ENCODE measurements at regions not wholly inside any gene's neighbourhood (a gene's known extent, or its start where the extent isn't known, plus 50 kb on each side); places are given as distances from the start of the nearest gene placed in this dataset.

DNA sequence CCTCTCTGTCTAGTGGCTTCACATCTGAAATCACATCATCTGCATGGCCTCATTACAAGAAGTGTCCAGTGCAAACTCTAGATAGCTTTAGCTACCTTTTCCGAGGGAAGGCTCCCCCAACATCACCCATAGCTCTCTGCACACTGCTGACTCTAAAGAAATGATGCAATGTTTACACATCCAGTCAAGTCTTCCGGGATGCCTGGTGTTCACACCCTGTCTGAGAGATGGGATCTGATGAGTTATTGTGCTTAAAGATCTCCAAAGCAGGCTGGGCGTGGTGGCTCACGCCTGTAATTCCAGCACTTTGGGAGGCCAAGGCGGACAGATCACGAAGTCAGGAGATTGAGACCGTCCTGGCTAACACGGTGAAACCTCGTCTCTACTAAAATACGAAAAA is 404.6 kb upstream of the IRAK1BP1 start:
- DNase-seq (ENCODE audit: extremely low read depth in 1 of 4, low spot score in 3 of 4), result no peak
- intact Hi-C loops (cut with micrococcal nuclease), result no loop called here
- no TSS peak for BruUV-seq (replicated peaks)

More for the DNA sequence above, 404.6 kb upstream of the IRAK1BP1 start:
- no peak overlapping the region for H3K4me3 ChIP-seq
- no peaks in the 10 kb centered on the region for H3K9me3 ChIP-seq (replicated peaks; ENCODE audit: control insufficient read depth, insufficient read depth, low read depth, low read length)
- POLR2A ChIA-PET, result no interaction called here
- CTCF ChIA-PET (ENCODE audit: low intra/inter-chr PET ratio), result no interaction called here
- no peak overlapping the region for H2AFZ ChIP-seq (ENCODE audit: low read depth, low read length)
- H3K4me2 ChIP-seq (ENCODE audit: insufficient read depth, low read length), result no peak overlapping the region
- H3K79me2 ChIP-seq (ENCODE audit: control insufficient read depth, insufficient read depth, low read length), result no peaks in the 10 kb centered on the region
- no peaks in the 10 kb centered on the region for H3K27me3 ChIP-seq (ENCODE audit: control insufficient read depth in 2 of 2, insufficient read depth in 2 of 2, low read length in 2 of 2)
- no peaks in the 10 kb centered on the region for H4K20me1 ChIP-seq (replicated peaks; ENCODE audit: control insufficient read depth, insufficient read depth, low read length)
- FAIRE-seq (no peak), ATAC-seq (no peak)
- no peaks in the 10 kb centered on the region for H3K9me1 ChIP-seq (ENCODE audit: control insufficient read depth, insufficient read depth, low read length)
- no peak overlapping the region for H3K9ac ChIP-seq (ENCODE audit: insufficient read depth in 1 of 2, low read depth in 2 of 2, low read length in 2 of 2)
- no peak for TF ChIP-seq ARNT (IDR thresholded peaks at IDR 0.05)
- TF ChIP-seq ZHX1 (conservative IDR thresholded peaks at IDR 0.05; ENCODE audit: low read length), result no peak
- TF ChIP-seq ZNF324 (CRISPR knock-in tag; IDR thresholded peaks at IDR 0.05), result no peak
- TF ChIP-seq, protein P1, sequence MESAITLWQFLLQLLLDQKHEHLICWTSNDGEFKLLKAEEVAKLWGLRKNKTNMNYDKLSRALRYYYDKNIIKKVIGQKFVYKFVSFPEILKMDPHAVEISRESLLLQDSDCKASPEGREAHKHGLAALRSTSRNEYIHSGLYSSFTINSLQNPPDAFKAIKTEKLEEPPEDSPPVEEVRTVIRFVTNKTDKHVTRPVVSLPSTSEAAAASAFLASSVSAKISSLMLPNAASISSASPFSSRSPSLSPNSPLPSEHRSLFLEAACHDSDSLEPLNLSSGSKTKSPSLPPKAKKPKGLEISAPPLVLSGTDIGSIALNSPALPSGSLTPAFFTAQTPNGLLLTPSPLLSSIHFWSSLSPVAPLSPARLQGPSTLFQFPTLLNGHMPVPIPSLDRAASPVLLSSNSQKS (CRISPR knock-in tag; IDR thresholded peaks at IDR 0.05), result no peak
- TF ChIP-seq ZNF184 (CRISPR knock-in tag; IDR thresholded peaks at IDR 0.05), result no peak
- no peak for TF ChIP-seq CHCHD3 (CRISPR knock-in tag; IDR thresholded peaks at IDR 0.05)
- TF ChIP-seq, protein P2, sequence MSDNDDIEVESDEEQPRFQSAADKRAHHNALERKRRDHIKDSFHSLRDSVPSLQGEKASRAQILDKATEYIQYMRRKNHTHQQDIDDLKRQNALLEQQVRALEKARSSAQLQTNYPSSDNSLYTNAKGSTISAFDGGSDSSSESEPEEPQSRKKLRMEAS (CRISPR knock-in tag; IDR thresholded peaks at IDR 0.05), result no peak
- no peak for TF ChIP-seq TRIM28 (IDR thresholded peaks at IDR 0.05)
- H3K36me3 ChIP-seq (ENCODE audit: control insufficient read depth, insufficient read depth, low read length), result no peaks in the 10 kb centered on the region
- WGBS (ENCODE audit: insufficient coverage, low coverage, missing lambda C conversion rate), result 0% methylated on average over 10 of the region's 10 CpGs
- H3K4me1 ChIP-seq (replicated peaks in 1 of 2; ENCODE audit: control insufficient read depth in 2 of 2, insufficient read depth in 2 of 2, low read length in 2 of 2), result no peaks in the 10 kb centered on the region
- no peak overlapping the region for H3K27ac ChIP-seq (ENCODE audit: extremely low read depth, low read depth, low read length)
- in situ Hi-C loops (cut with MboI), result no loop called here

All from K562 (cell line).